HG03342 (cell line): ENCODE measurements at regions not wholly inside any gene's neighbourhood (a gene's known extent, or its start where the extent isn't known, plus 50 kb on each side); places are given as distances from the start of the nearest gene placed in this dataset.
A peak's percentile ranks its signal among the peaks of the same experiment; 100 is the strongest.

Experiments
- ATAC-seq: cut with Tn5 transposase; IDR thresholded peaks from one replicate; pipeline ENCODE4 v1.9.1; 2021; ENCODE audit warnings: mild to moderate bottlenecking, moderate library complexity; ENCODE audit not compliant: unreplicated experiment

- no peak for ATAC-seq
Observed at GRCh38 chr3:187971629-187972028, 182.3 kb upstream of the LPP start.

GRCh38 chr3:187972454-187972853 is 181.5 kb upstream of the LPP start:
- ATAC-seq, result no peak

GRCh38 chr3:187973977-187974870 is 179.7 kb upstream of the LPP start:
- ATAC-seq, result no peak

- no peak for ATAC-seq
Observed at GRCh38 chr3:187974871-187975271, 179.1 kb upstream of the LPP start.

- no peak for ATAC-seq
Observed at GRCh38 chr3:187975561-187976364, 178.2 kb upstream of the LPP start.

GRCh38 chr3:187976365-187976900 is 177.5 kb upstream of the LPP start:
- no peak for ATAC-seq

GRCh38 chr3:187977659-187978058 is 176.3 kb upstream of the LPP start:
- ATAC-seq, result no peak

- ATAC-seq, result no peak
Observed at GRCh38 chr3:187978433-187979011, 175.4 kb upstream of the LPP start.

- ATAC-seq, result no peak
Observed at GRCh38 chr3:187979564-187979963, 174.4 kb upstream of the LPP start.

GRCh38 chr3:187980861-187981260 is 173.1 kb upstream of the LPP start:
- ATAC-seq, result no peak

GRCh38 chr3:187982142-187982541 is 171.8 kb upstream of the LPP start:
- peak; percentile 57 for ATAC-seq

GRCh38 chr3:187983484-187984124 is 170.4 kb upstream of the LPP start:
- ATAC-seq, result no peak

- no peak for ATAC-seq
Observed at GRCh38 chr3:187985647-187986046, 168.3 kb upstream of the LPP start.

- no peak for ATAC-seq
Observed at GRCh38 chr3:187986514-187986934, 167.4 kb upstream of the LPP start.

- ATAC-seq, result no peak
Observed at GRCh38 chr3:187987187-187987586, 166.8 kb upstream of the LPP start.

GRCh38 chr3:187987924-187988323 is 166.0 kb upstream of the LPP start:
- ATAC-seq, result no peak

GRCh38 chr3:187989575-187990153 is 164.3 kb upstream of the LPP start:
- ATAC-seq, result no peak

GRCh38 chr3:187992609-187993008 is 161.3 kb upstream of the LPP start:
- ATAC-seq, result no peak

- ATAC-seq, result no peak
Observed at GRCh38 chr3:187994221-187995042, 159.5 kb upstream of the LPP start.

- ATAC-seq, result no peak
Observed at GRCh38 chr3:187995043-187995400, 158.9 kb upstream of the LPP start.
